IMR-90 (cell line): ENCODE measurements at regions not wholly inside any gene's neighbourhood (a gene's known extent, or its start where the extent isn't known, plus 50 kb on each side); places are given as distances from the start of the nearest gene placed in this dataset.

ENCODE experiments used
- ATAC-seq: fragments of 200-7000 bp; cut with Tn5 transposase; 2 replicates; pipeline ENCODE4 v1.9.1; 2020; ENCODE audit warnings: low read depth, mild to moderate bottlenecking, moderate library complexity
- BruUV-seq: library from RNA; stranded (reverse); fragments of 400-500 nt; replicated peaks from 2 replicates; lab custom pipeline; 2021; lab: Mats Ljungman, UMichigan
- CTCF ChIA-PET: fragments of 300-600 bp; formaldehyde crosslinking; extraction: SDS; loops from one replicate; lab custom pipeline; 2021; ENCODE audit warnings: antibody characterized with exemption; lab: Yijun Ruan, JAX
- POLR2A ChIA-PET: fragments of 300-600 bp; sonication (Branson Sonifier 250); formaldehyde crosslinking; loops from one replicate; lab custom pipeline; 2022; ENCODE audit warnings: antibody characterized with exemption; ENCODE audit not compliant: unreplicated experiment; lab: Charles Lee
- DNase-seq: peaks from one replicate; pipeline ENCODE4 v3.0.0; 2013
- H2AFZ ChIP-seq: replicated peaks from 2 replicates; pipeline ENCODE3; 2013; ENCODE audit warnings: low read length, mild to moderate bottlenecking; ENCODE audit not compliant: poor library complexity
- H2AK5ac ChIP-seq: 2 replicates; pipeline ENCODE4 v1.6.1; 2013; ENCODE audit warnings: low read depth, low read length, inconsistent platforms
- H2AK9ac ChIP-seq: replicated peaks from 2 replicates; pipeline ENCODE3; 2013; ENCODE audit warnings: mild to moderate bottlenecking, low read depth, low read length, moderate library complexity; ENCODE audit not compliant: poor library complexity
- H2BK120ac ChIP-seq: 2 replicates; pipeline ENCODE4 v1.6.1; 2013; ENCODE audit warnings: low read depth, low read length, inconsistent platforms
- H2BK15ac ChIP-seq: 3 replicates; pipeline ENCODE4 v1.6.1; 2013; ENCODE audit warnings: low read depth, low read length, inconsistent platforms
- H2BK20ac ChIP-seq: 2 replicates; pipeline ENCODE4 v1.6.1; 2013; ENCODE audit warnings: low read depth, mild to moderate bottlenecking, inconsistent platforms, low read length, moderate library complexity
- H2BK5ac ChIP-seq: 2 replicates; pipeline ENCODE4 v1.6.1; 2013; ENCODE audit warnings: mild to moderate bottlenecking, low read depth, low read length, inconsistent platforms; ENCODE audit not compliant: poor library complexity, severe bottlenecking
- H3K14ac ChIP-seq: replicated peaks from 2 replicates; pipeline ENCODE4 v1.6.1; 2013; ENCODE audit warnings: low read depth, low read length, inconsistent platforms
- H3K18ac ChIP-seq: 2 replicates; pipeline ENCODE4 v1.6.1; 2013; ENCODE audit warnings: low read depth, low read length, control low read depth
- H3K23ac ChIP-seq: 2 replicates; pipeline ENCODE4 v1.6.1; 2013; ENCODE audit warnings: low read depth, low read length, inconsistent platforms
- H3K27ac ChIP-seq: 2 replicates; pipeline ENCODE4 v1.5.1; 2013; ENCODE audit warnings: mild to moderate bottlenecking, control low read depth, low read length; ENCODE audit not compliant: insufficient read depth
- H3K27me3 ChIP-seq: 2 replicates; pipeline ENCODE4 v1.6.1; 2013; ENCODE audit warnings: low read length; ENCODE audit not compliant: control insufficient read depth, insufficient read depth
- H3K36me3 ChIP-seq: 2 replicates; pipeline ENCODE4 v1.6.1; 2013; ENCODE audit warnings: low read length, mixed read lengths; ENCODE audit not compliant: control insufficient read depth, insufficient read depth
- H3K4ac ChIP-seq: 2 replicates; pipeline ENCODE4 v1.6.1; 2013; ENCODE audit warnings: low read depth, low read length, inconsistent platforms
- H3K4me1 ChIP-seq: 2 replicates; pipeline ENCODE4 v1.6.1; 2013; ENCODE audit warnings: low read length, mixed read lengths; ENCODE audit not compliant: control insufficient read depth, insufficient read depth
- H3K4me2 ChIP-seq: 2 replicates; pipeline ENCODE4 v1.6.1; 2013; ENCODE audit warnings: low read depth, mild to moderate bottlenecking, control low read depth, low read length, moderate library complexity
- H3K4me3 ChIP-seq: 2 replicates; pipeline ENCODE4 v1.5.1; 2013; ENCODE audit warnings: low read depth, mild to moderate bottlenecking, control low read depth, low read length, moderate library complexity; ENCODE audit not compliant: insufficient read depth
- H3K56ac ChIP-seq: 2 replicates; pipeline ENCODE4 v1.6.1; 2013; ENCODE audit warnings: low read length, inconsistent platforms; ENCODE audit not compliant: insufficient read depth; ENCODE audit errors: extremely low read depth
- H3K79me1 ChIP-seq, 2 experiments: 2 replicates each; pipeline ENCODE4 v1.6.1; 2013; ENCODE audit warnings: low read length in 2 of 2, inconsistent platforms in 1 of 2, low read depth in 1 of 2
- H3K9ac ChIP-seq: 2 replicates; pipeline ENCODE4 v1.6.1; 2013; ENCODE audit warnings: low read depth, low read length, control low read depth
- H3K9me1 ChIP-seq: 2 replicates; pipeline ENCODE4 v1.6.1; 2013; ENCODE audit warnings: low read length, inconsistent platforms; ENCODE audit not compliant: insufficient read depth
- H3K9me3 ChIP-seq: 2 replicates; pipeline ENCODE4 v1.6.1; 2013; ENCODE audit warnings: low read length; ENCODE audit not compliant: control insufficient read depth, insufficient read depth
- H4K20me1 ChIP-seq: 2 replicates; pipeline ENCODE4 v1.6.1; 2013; ENCODE audit warnings: low read length, inconsistent platforms; ENCODE audit not compliant: insufficient read depth
- H4K5ac ChIP-seq: 2 replicates; pipeline ENCODE4 v1.6.1; 2013; ENCODE audit warnings: mild to moderate bottlenecking, low read depth, low read length, control low read depth
- H4K8ac ChIP-seq, 2 experiments: 2 replicates each; pipeline ENCODE4 v1.6.1; 2013; ENCODE audit warnings: low read depth in 2 of 2, low read length in 2 of 2, control low read depth in 1 of 2, inconsistent platforms in 1 of 2
- H4K91ac ChIP-seq: 2 replicates; pipeline ENCODE4 v1.6.1; 2013; ENCODE audit warnings: low read depth, low read length, inconsistent platforms; ENCODE audit not compliant: insufficient read depth
- CHD1 ChIP-seq: IDR thresholded peaks from 2 replicates; pipeline ENCODE4 v1.6.1; 2012; ENCODE audit warnings: low read depth, low read length, improper control_type of control experiment
- CTCF ChIP-seq: conservative IDR thresholded peaks from 2 replicates; pipeline ENCODE4 v1.5.1; 2012; ENCODE audit warnings: mild to moderate bottlenecking, low read depth, low read length, improper control_type of control experiment
- MXI1 ChIP-seq: IDR thresholded peaks from 2 replicates; pipeline ENCODE4 v1.6.1; 2012; ENCODE audit warnings: low read depth, mild to moderate bottlenecking, low read length, moderate library complexity, borderline replicate concordance
- NFE2L2 ChIP-seq: fragments of 150-350 bp; IDR thresholded peaks from 2 replicates; pipeline ENCODE4 v1.6.1; 2016; ENCODE audit warnings: low read depth, mild to moderate bottlenecking, low read length
- RAD21 ChIP-seq: IDR thresholded peaks from 2 replicates; pipeline ENCODE4 v1.6.1; 2012; ENCODE audit warnings: low read length, improper control_type of control experiment
- RCOR1 ChIP-seq: IDR thresholded peaks from 2 replicates; pipeline ENCODE4 v1.6.1; 2012; ENCODE audit warnings: mild to moderate bottlenecking, low read length, improper control_type of control experiment; ENCODE audit not compliant: insufficient replicate concordance
- SMC3 ChIP-seq: fragments of 150-350 bp; IDR thresholded peaks from 2 replicates; pipeline ENCODE4 v1.6.1; 2016; ENCODE audit warnings: low read depth, mild to moderate bottlenecking, antibody characterized with exemption, low read length, moderate library complexity
- USF2 ChIP-seq: fragments of 150-350 bp; IDR thresholded peaks from 2 replicates; pipeline ENCODE4 v1.6.1; 2017; ENCODE audit warnings: mild to moderate bottlenecking, antibody characterized with exemption, low read length, low read depth
- WGBS, 2 experiments: methylation state at CpG; one replicate each; pipeline versions ENCODE4 v1.1.5 to v1.1.7; 2013; ENCODE audit warnings: missing lambda C conversion rate in 2 of 2; ENCODE audit not compliant: insufficient read length in 1 of 2; ENCODE audit errors: extremely low coverage in 2 of 2; 5-methylcytosine and 5-hydroxymethylcytosine counted together
- dilution Hi-C: fragments of 300-500 bp; cut with HindIII; formaldehyde crosslinking; loops from one replicate; pipeline ENCODE4 v1.14.3; 2018; ENCODE audit warnings: low sequenced_read_pairs; ENCODE audit not compliant: unreplicated experiment
- in situ Hi-C: fragments of 300-500 bp; cut with MboI; formaldehyde crosslinking; loops from 3 replicates; pipeline ENCODE4 v1.14.3; 2019; ENCODE audit warnings: low sequenced_read_pairs, inconsistent platforms, mixed read lengths
- intact Hi-C: fragments of 100-400 bp; cut with micrococcal nuclease; formaldehyde crosslinking; loops from 2 replicates; pipeline ENCODE4 v1.10.0; 2022

GRCh38 chr21:22311741-22312462 lies 1313.7 kb downstream of the NCAM2 start:
- no peak for ATAC-seq
- dilution Hi-C loops: no loop called here
- in situ Hi-C loops: no loop called here

More at GRCh38 chr21:22311741-22312462, 1313.7 kb downstream of the NCAM2 start:
- Histone ChIP-seq H3K27ac (no peak overlapping the region), H2BK20ac (no peak overlapping the region), H3K18ac (no peak overlapping the region), H4K91ac (no peak overlapping the region), H3K9me1 (no peaks in the 10 kb centered on the region), H3K14ac (no peak overlapping the region), H3K23ac (no peak overlapping the region), H3K4me3 (no peak overlapping the region), H3K4me1 (no peaks in the 10 kb centered on the region), H2BK15ac (no peak overlapping the region), H3K4ac (no peak overlapping the region), H4K5ac (no peak overlapping the region), H2AFZ (no peak overlapping the region), H3K9ac (no peak overlapping the region), H2BK5ac (no peak overlapping the region), H3K4me2 (no peak overlapping the region), H4K8ac (no peak overlapping the region), H3K27me3 (no peaks in the 10 kb centered on the region), H4K20me1 (no peaks in the 10 kb centered on the region), H3K9me3 (peaks cover 4% of the 10 kb centered on the region; the same call in 1 of the 2 replicates), H3K79me1 (no peaks in the 10 kb centered on the region), H3K36me3 (no peaks in the 10 kb centered on the region), H3K56ac (no peak overlapping the region), H2AK5ac (no peak overlapping the region), H2AK9ac (no peak overlapping the region), H2BK120ac (no peak overlapping the region)
- CTCF ChIA-PET: no interaction called here
- TF ChIP-seq SMC3 (no peak), RAD21 (no peak), CHD1 (no peak), NFE2L2 (no peak), CTCF (no peak), MXI1 (no peak), RCOR1 (no peak), USF2 (no peak)
- WGBS, 2 experiments: no CpG with 5 or more reads among the region's 2 CpGs
- no TSS peak for BruUV-seq
- intact Hi-C loops: no loop called here
- POLR2A ChIA-PET: no interaction called here
- DNase-seq: no peak
